Epithelial cell of proximal tubule (primary cell): ENCODE measurements at regions not wholly inside any gene's neighbourhood (a gene's known extent, or its start where the extent isn't known, plus 50 kb on each side); places are given as distances from the start of the nearest gene placed in this dataset.
"Not testable (repeated sequence)": the region's sequence is repeated elsewhere in the genome, so short reads cannot be mapped to it uniquely, and the experiment has no call there.

Source experiments
- DNase-seq: peaks from one replicate; pipeline ENCODE4 v3.0.0-alpha.2; 2011; ENCODE audit warnings: low read depth
- H3K4me3 ChIP-seq: 2 replicates; pipeline ENCODE4 v1.5.1; 2011; ENCODE audit warnings: low read depth, mild to moderate bottlenecking, low read length

DNA sequence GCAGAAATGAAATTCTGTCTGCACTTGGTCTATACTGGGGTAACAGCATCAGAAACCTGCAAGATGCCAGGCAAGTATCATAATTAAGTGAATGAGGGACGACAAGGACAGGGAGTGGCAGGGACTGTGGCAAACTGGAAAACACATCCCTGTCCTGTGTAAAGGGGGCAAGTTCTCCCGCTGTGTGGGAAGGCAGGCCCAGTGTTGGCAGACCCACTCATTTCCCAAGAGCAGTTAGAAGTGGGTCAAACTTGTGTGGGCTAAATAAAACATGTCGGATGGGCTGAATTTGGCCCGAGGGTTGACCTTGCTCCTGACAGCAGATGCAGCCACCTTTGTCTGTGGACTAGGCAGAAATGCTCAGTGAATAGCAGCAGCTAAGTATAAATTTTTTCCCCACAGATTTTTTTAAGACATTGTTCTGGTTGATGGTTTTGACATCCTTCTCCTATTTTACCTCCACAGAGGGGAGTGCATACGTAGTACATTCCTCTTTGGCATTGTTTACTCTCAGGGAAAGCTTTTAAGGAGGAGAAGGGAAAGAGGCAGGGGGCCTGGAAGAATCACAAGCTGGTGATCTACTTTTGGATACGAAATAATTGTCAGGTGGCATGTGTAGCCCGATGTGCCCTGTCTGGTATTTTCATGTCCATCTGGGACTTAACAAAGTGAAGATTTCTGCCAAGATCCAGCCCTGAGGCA lies 72.6 kb upstream of the SEC22B start:
- not testable (repeated sequence) for DNase-seq, H3K4me3 ChIP-seq

DNA sequence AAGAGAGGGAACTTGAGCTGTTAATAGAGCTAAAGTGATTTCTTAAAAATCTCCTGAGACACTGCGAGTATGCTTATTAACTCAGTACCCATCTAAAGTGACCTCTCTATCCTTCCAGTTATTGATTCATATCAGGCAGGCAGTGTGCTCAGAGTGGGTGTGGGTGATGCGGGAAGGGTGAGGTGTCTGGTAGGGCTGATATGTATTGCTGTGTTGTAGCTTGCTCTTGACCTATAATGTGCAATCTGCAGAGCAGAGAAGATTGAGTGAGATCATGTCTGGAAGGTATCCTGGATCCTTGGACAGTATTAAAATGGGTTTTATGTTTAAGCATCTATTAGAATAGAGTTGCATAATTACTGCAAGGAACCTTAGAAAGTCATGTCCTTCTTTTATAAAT lies 71.9 kb upstream of the SEC22B start:
- not testable (repeated sequence) for DNase-seq, H3K4me3 ChIP-seq

DNA sequence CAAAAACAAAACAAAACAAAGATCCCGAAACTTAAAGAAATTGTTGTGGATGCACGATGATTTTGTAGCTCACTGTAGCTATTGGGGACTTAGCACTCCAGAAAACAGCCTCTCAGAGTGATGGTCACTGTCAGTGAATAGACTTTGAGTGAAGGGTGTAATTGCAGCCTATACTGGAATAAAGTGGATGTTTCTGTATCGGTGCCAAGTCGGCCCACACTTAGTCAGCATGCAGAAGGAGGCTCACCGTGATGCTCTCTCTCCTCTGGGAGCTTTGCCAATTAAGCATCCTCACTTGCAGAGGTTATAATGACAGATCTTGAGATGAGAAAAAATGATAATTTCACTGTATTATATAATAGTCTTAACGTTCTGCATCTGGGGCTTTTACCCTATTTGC lies 67.5 kb upstream of the SEC22B start:
- H3K4me3 ChIP-seq, DNase-seq: not testable (repeated sequence)

DNA sequence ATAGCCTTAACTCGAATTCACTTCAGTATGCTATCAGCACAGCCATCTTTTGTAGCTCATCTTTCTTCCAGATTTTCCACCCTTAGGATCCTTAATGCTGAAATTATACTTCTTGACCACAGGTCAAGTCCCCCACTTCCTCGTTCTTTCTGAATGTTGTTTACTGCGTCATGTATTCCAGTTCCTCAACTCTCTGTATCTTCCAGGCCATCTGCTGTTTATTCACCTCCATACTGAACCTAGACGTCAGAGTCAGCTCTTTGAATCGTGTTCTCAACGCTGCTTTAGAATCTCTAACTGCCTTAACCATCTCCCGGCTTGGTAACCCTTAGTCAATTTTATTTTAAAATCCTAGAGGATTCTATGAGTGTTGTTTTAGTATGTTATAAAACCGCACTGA lies 66.3 kb upstream of the SEC22B start:
- DNase-seq, H3K4me3 ChIP-seq: not testable (repeated sequence)

DNA sequence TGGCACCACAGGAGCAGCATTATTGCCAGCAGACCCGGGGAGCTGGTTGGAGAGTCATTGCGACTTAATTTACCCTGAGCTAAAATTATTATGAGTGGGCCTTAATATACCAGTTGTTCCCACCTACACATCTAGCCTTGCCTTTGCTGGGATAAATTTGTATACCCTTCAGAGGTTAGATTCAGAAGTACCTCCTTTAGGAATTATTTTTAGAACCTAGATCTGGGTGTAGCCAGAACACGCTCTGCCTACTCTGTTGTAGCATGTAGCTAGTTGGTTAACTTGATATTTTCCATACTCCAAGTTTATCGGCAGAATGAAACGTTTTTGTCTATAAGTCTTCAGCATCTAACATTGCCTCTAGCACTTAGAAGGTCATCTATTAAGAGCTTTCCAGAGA lies 65.5 kb upstream of the SEC22B start:
- not testable (repeated sequence) for DNase-seq, H3K4me3 ChIP-seq

DNA sequence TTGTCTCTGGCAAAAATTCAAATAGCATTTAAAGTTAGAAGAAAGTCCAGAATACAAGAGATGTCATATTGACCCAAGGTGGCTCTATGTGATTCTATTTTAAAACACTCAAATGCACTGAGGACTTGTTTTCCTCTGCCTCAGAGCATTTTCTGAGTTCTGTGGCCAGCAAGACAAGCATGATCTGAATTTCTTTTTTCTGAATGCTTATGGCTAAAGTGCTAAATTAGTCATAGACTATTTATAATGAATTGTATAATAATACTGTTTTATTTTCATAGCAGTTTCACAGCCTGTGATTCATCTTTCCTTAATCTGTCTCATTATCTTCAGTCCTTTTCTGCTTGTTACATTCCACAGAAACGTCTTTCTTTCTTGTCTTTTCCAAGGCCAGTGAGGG lies 63.9 kb upstream of the SEC22B start:
- not testable (repeated sequence) for DNase-seq, H3K4me3 ChIP-seq

DNA sequence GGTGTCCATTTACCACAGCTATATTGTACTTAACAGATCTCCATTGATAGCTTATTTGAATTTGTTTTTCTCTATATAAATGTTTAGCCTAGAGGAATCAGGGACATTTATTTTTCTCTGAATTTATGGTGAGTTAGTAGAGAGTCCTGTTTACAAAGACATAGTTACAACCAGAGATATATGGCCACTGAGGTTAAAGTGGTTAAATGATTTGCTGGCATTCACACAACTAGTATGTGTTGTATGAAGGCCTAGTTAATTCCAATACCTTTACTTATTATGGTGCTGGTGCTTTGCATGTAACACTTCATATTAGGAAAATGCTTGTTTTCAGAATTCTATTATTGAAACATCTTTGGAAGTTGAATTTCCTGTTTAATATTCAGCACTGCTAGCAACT lies 63.0 kb upstream of the SEC22B start:
- H3K4me3 ChIP-seq, DNase-seq: not testable (repeated sequence)

DNA sequence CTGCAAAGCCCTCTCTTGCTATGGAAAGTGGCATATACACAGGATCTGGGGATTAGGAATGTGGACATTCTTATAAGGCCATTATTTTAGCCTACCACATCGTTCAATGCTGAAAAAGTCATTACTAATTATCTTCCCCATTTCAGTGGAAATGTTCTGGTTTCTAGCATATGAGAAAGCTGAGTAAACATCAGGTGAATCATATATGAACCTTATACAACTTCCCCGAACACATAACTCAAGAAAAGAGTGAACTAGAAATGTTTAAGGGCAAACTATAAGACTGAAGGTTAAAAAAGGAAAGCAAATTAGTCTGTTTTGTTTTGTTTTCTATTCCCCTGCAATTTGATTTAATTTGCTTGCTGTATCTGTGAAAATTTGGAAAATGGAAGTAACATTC lies 62.5 kb upstream of the SEC22B start:
- not testable (repeated sequence) for H3K4me3 ChIP-seq, DNase-seq

DNA sequence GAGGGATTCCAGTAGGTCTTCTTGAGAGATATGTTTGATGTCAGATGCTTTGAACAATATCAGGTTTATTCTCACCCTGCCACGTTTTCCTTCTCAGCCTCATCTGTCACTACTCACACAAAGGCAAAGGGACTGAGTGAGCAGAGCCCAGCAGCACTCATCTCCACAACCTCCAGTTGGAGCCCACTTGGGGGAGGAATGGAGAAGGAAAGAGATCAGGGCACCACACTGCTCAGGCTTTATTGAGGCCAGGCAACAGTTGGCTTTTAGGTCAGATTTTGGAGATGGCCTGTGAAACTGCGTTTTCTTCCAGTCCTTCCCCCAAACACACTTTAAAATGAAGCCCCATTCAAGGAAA lies 57.3 kb upstream of the SEC22B start:
- H3K4me3 ChIP-seq, DNase-seq: not testable (repeated sequence)

DNA sequence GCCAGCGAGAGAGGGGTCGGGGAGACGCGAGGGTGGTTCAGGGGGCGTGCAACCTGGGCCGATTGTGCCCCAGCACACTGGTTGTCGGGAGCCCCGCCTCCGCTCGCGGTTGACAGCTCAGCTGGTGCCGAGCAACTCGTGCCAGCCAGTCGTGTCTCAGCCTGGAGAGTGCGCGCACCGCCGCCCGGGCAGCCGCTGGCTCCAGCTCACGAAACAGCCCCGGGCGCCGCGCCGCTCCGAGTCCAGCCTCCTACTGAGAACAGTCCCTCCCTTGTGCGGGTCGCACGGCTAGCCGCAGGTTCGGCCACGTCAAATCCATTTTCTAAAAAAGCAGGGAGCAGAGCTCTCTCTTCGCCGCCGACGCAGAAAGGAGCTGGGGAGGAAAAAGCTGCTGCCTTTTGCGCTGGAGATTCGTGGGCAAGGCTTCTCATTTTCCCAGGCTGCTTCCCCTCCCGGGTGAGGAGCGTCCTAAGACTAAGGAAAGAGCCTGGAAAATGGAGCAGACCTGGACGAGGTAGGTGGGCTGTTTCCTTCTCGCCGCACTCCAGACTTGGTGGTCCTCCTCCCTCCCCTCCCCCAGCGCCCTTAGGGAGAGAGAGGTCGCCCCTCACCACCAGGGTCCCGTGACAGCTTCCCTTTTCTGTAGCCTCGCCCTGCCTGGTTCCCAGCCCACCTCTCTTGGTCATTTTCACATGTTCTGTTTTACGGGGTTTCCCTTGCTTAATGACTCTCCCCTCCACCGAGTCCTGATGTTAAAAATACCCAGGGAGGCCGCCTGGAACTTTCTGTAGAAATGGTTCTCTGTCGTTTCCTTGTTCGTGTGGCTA lies 56.7 kb upstream of the SEC22B start:
- H3K4me3 ChIP-seq, result peak overlapping the region; percentile 36

DNA sequence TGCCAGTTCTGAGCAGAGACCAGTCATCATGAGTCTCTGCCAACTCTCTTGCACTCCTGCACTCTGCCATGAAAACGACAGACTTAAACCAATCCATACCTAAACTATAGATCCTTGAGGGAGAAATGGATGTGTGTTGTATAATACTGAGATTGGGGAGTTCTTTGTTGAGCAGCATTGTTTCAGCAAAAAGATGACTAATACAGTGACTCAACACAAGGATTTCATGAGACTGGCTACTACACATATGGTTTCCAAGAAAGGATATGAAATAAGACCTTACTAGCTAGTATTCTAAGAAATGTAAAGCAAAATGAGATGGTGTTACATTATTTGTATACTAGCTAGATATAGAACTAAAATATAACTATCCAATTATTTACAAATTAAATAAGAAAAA lies 53.5 kb upstream of the SEC22B start:
- not testable (repeated sequence) for DNase-seq, H3K4me3 ChIP-seq

More for the DNA sequence above, 56.7 kb upstream of the SEC22B start:
- not testable (repeated sequence) for DNase-seq
